Stimulated activated naive CD4-positive, alpha-beta T cell (primary cell): ENCODE measurements at regions not wholly inside any gene's neighbourhood (a gene's known extent, or its start where the extent isn't known, plus 50 kb on each side); places are given as distances from the start of the nearest gene placed in this dataset.
"Not testable (repeated sequence)": the region's sequence is repeated elsewhere in the genome, so short reads cannot be mapped to it uniquely, and the experiment has no call there.

Experiments
- DNase-seq, 6 experiments: peaks; one replicate each; lab custom pipeline; 2025; lab: John Stamatoyannopoulos, UW

DNA sequence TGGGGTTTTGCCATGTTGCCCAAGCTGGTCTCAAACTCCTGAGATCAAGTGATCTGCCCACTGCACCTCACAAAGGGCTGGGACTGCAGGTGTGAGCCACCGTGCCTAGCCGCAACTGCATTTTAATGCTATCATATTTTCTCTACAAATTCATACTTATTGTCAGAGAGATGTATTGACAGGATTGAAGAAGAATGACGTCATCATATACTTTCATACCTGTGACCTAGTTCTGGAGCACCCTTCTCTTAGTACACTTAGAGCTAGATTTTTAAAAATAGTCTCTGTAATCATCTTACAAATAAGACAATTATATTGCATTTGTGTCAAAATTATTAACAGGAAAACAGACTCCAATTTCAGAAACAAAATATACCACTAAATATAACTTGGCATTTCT, 242.8 kb upstream of the PDZRN3 start:
- no peak for DNase-seq

DNA sequence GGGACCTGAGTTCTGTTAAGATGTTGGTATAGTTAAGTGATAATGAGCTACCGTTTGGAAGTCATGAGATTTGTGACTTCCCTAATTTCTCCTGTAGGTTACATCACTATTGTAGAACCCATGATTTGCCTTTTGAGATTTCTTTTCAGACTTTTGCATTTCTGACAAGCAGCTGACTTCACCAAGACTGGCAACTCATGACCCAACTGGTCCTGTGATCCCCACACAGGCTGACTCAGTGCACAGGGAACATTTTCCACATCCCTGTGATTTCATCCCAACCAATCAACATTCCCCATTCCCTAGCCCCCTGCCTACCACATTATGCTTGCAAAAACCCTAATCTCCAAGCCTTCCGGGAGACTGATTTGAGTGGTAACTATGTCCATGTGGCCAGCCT, 242.1 kb upstream of the PDZRN3 start:
- DNase-seq = no peak

DNA sequence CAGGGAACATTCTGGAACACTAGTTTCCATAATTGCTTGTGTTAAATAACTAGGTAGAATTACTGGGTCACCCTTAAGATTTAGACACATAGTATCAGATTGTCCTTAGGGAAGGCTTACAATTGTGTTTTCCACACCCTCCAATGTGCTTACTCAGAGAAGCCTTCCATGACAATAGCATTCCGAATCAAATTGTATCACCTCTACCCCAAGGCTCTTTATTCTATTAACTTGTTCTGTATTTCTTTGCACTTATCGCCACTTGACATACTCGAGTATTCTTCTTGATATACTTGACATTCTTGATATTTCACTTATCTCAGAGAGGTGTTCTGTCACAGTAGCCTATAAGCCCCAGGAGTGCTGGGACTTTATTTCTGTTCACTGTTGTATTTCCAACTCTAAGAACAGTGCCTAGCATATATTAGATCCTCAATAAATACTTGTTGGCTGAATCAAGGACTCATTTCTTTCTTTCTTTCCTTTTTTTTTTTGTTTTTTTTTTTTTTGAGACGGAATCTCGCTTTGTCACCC, 238.9 kb upstream of the PDZRN3 start:
- no peak for DNase-seq

DNA sequence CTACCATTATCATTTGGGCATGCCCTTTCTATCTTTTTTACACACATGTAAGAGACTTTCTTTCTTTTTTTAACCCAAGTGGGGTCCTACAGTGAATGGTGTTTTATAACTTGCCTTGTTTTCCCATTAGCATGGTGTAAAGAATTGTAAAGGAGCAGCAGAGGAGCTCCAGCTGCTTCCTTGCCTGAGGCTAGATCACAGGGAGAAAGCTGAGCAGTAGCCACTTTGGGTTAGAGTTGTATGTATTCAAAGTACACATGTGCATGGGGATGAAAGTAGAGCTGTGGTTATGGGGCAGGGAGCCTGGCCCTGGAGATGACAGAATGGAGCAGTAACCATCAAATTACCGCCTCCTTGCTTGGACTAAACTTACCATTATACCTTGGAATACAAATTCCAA, 231.1 kb upstream of the PDZRN3 start:
- no peak for DNase-seq

DNA sequence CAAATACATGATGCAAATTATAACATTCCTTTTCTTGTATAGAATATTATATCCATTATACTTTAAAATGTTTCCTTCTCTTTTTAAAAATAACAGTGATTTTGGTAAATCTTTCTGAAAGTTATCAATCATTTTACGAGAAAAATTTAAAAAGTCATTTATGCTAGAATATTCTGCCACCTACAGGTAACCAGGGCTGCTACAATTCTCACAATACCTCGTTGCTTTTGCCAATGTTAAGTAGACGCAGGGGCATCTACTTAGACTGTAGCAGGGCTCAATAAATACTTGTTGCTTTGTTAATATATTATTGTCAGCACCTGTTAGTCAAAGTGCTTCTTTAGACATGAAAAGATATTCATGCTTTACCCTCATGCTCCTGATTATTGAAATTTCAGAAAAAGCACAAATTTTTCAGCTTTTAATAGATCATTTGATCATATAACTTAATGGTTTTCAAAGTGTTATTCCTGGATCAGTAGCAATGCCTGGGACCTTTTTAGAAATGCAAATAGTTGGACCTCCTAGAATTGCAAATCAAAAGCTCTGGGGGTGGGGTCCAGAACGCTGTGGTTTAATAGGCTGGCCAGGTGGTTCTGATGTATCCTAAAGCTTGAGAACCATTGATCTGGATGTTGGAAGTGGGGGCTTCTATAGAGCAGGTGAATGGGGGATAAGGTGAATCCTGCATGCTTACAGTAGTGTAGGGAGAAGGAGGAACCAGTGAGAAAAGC, 223.6 kb upstream of the PDZRN3 start:
- DNase-seq = no peak

DNA sequence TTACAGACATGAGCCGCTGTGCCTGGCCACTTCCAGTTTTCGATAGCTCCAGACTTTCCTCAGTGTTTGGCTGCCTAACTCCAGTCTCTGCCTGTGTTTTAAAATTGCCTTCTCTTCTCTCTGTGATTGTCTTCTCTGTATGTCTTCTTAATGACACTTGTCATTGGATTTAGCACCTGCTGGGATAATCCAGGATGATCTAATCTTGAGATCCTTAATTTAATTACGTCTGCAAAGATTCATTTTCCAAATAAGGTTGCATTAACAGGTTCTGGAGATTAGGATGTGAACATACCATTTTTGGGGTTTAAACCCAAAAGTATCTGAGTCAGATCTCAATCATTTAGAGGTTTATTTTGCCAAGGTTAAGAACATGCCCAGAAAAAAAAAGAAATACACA, 222.2 kb upstream of the PDZRN3 start:
- no peak for DNase-seq

DNA sequence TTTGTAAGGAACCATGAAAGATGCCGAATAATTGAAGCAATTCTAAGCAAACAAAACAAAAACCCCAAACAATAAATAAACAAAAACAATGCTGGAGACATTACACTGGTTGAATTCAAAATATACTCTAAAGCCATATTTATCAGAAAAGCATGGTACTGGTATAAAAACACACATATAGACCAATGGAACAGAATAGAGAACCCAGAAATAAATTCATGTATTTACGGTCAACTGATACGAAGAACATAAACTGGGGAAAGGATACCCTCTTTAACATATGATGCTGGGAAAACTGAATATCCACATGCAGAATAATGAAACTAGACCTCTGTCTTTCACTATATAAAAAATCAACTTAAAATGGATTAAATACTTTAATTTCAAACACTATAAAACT, 214.3 kb upstream of the PDZRN3 start:
- no peak for DNase-seq

DNA sequence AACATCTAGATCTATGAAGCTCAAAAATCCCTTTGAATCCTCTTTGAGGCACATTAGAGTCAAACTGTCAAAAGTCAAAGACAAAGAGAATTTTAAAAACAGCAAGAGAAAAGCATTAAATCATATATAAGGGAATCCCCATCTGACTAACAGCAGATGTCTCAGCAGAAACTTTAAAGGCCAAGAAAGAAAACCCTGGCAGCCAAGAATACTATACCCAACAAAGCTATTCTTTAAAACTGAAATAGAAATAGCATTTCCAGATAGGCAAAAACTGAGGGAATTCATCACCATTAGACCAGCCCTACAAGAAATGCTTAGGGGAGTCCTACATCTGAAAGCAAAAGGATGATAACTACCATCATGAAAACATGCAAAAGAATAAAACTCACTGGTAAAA, 211.2 kb upstream of the PDZRN3 start:
- DNase-seq = no peak

DNA sequence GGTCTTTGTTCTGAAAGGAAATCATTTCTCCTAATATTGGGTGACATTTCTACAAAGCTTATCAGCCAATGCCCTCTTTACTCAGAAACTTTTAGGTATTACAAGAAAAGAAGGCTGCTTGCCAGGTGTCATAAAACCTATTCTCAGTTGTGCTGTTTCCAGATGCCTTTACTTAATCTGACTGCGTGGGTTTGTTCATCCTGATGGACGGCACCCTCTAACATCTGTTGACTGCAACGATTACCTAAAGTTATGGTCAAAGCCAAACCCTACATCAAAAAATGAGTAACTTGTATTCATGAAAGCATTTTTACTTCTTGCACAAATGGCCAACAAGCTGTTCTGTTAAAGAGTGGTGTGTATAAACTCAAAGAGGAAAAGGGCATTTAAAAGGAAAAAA, 207.7 kb upstream of the PDZRN3 start:
- no peak for DNase-seq

DNA sequence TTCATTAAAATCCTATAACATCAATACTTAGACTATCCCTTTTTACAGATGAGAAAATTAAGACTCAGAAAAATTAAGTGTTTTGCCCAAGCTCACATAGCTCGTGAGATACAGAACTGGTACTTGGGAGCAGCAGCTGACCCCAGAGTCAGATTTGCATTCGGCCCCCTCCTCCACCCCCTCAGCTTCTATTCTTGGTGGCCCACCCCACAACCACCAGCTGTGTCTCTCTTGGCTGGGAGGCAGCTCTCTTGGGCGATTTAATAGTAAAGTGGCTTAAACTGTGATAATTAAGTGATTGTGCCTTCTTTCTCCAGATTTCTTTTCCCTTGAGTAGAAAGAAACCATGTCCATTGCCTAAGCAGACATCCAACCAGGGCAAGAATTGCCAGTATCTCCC, 203.6 kb upstream of the PDZRN3 start:
- no peak for DNase-seq

DNA sequence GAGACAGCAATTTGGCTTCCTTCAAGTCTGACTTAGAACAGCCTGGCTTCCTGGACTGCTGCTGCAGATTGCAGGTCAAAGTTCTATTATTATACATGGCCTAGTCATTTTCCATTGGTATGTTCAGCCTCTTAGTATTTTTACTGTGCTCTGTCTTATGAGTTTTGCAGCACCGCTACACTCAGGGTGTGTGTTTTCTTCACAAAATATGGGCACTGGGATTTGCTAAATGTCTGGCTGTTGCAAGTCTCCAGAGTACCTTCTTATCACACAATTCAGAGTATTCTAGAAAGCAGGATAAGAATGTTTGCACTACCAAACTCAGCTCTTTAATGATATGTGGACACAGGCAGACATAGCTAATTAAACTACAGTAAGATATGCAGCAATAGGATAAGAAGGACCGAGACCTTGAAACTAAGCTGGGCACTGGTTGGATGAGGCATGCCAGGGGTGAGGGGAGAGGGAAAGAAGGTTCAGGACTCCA, 203.0 kb upstream of the PDZRN3 start:
- DNase-seq = no peak

DNA sequence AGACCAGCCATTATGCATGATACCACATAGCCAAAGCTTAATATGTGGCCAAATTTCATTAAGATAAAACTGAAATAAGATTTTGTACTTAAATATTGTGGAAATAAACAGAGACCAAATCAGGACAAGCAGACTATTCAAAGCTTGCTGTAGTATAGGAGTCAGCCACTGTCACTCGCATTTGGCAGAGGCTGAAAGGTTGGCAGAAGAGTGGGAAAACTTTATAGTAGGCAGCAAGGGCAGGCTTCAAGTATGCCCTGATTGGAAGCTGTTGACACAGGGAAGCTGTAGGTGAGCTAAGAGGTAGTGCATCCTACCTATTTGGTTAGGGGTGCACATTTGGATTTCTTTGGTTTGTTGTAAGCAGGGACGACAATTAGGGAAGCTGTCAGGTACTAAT, 202.5 kb upstream of the PDZRN3 start:
- no peak for DNase-seq

DNA sequence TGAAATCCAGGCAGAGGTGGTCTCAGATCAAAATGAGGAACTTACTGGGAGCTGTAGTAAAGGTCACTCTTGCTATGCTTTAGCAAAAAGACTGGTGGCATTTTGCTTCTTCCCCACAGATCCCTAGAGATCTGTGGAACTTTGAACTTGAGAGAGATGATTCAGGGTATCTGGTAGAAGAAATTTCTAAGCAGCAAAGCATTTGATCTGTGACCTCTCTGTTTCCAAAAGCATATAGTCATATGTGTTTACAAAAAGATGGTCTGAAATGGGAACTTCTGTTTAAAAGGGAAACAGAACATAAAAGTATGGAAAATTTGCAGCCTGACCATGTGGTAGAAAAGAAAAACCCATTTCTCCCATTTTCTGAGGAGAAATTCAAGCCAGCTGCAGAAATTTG, 196.2 kb upstream of the PDZRN3 start:
- DNase-seq = not testable (repeated sequence)

DNA sequence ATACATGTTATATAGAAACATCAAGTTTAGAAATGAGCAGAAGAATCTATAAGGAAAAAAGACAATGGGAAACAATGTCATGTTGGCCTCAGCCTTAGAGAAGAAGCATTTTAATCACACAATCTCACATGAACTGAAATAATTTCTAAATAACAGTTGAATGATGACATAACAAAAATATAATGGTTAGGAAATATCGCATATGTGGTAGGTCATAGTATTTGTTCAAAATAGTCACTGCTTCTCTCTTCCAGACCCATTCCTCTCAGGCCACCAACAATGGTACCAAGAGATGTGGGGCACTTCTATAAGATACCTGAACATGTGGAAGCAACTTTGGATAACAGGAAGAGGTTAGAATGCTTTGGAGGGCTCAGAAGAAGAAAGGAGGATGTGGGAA, 195.7 kb upstream of the PDZRN3 start:
- no peak for DNase-seq

DNA sequence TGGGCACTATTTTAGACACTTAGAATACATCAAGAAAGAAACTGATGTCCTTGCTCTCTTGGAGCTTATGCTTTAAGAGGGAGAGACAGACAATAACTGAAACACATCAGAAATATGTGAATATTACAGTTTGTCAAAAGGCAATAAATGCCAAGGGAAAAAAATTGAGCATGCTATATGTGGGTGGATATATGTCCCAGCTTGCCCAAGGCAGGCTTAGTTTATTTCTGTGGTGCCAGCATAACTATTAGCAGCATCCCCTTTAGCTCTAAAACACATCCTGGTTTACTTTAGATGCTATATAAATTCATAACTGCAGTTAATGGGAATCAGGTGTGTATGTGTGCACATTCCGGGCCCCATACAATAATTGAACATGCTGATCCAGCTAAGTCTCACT, 191.2 kb upstream of the PDZRN3 start:
- DNase-seq = no peak

DNA sequence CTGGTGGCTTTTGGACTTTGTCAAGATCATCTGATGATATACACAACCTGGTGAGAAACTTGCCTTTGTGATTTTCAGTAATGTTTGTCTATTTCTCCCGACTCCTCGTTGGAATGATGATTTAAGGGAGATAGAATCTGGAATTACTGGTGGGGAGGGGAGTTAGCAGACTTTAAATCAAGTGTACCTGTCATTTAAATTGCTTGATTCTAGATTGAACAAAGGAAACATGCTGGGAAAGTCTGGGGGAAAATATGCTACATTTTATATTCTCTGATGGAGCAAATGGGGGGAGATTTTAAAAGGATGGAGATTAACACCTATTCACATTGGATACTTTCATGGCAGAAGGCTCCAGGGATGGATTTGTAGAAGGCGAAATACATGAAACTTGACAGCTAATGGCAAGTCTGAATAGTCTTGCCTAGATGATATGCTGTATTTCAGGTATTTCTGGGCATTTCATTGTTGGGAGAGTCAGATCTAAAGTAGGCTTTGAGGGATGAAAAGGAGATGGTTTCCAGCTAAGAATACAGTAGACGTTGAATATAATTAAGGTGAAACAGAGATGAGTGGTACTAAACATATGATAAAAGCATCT, 189.1 kb upstream of the PDZRN3 start:
- no peak for DNase-seq

DNA sequence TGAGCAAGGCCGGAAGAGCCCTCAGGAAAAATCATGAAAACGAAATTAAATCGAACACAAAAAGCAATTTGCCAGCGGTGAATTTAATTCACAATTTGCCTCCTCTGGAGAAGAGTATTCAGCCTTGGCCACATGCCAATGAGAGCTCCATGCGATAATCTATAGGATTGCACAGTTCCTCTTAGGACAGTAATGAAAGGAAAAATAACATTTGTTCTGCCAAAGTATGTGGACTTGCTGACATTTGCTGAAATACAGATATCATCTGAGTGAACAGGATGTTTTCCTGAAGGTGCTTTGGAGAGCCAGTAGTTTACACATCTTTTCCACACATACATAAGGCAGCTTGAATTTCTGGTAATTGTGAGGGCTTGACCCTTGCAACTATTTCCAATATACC, 188.6 kb upstream of the PDZRN3 start:
- no peak for DNase-seq

DNA sequence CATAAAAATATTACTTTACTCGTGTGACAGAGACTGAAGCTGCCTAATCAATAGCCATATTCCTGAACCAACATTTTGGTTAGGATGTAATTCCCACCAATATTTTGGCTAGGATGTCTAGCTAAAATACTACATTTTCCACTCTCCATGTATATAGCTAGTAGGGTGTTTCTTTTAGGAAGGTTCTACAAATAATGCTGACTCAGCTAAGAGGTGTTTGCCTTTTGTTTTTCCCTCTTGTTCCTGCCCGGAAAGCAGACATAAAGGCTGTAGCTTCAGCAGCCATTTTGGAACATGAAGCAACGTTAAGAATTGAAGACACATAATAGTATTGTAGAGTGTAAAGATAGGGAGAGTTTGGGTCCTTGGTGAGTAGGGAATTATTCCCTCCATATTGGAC, 187.3 kb upstream of the PDZRN3 start:
- DNase-seq = no peak

DNA sequence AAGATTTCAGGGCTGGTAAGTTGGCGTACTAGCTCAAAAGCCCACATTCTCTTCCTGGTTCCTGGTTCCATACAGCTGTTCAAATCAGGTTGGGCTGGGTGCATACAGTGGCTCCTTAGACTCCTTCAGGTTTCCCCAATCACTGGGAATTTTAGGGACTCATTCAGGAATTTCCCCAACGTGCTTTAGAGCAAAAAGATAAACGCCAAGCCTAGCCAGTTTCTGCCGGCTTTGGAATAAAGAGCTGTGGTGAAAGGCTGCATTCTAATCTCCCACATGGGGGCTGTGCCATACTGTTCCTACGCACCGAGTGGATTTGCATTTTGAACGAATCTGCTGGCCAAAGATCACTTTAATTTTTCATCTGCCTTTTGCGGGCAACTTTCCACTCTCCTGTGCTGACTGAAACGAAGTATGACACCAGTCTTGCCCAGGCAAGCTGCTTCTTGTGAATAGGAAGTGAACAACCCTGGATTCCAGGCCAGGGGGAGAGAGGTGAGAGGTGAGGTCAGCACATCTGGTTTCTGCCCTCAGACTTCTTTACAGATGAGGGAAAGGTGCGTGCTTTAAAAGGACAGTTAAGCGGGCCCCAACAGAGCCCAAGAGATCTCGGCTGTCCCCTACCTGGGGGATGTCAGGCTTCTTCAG, 184.2 kb upstream of the PDZRN3 start:
- no peak for DNase-seq

DNA sequence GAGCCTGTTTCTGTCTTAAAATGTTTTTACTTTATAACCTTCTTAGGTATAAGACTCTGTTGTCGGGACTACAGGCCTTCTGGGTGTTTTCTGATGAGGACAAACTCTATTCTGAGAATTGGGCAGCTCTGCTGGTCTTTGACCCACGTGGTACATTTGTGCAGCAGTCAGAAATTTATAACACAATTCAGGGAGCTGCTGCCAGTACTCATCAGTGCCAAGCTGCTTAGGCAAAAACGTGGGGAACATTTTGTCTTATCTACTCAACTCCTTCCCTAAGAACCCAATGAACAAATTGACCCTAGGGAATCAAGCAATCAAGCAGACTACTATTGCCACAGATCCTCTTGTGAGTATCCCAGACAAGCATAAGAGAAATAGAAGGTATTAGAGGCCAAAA, 180.7 kb upstream of the PDZRN3 start:
- DNase-seq = no peak

DNA sequence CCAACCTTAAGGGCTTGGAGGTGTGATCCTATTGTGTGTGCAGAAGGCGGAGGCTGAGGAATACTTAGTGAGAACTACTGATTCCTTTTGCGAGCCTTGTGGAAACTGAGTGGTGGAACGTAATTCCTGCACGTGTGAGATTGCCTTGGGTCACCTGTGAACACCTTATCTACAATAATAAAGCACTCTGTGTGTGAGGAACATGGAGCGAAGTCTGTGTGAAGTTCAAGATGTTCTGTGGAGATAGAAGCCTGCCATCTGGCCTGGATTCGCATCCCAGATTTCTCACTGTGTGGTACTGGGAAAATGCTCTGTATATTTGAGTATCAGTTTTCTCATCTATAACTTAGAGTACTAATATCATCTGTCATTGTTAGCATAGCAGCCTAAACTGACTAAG, 179.5 kb upstream of the PDZRN3 start:
- no peak for DNase-seq

DNA sequence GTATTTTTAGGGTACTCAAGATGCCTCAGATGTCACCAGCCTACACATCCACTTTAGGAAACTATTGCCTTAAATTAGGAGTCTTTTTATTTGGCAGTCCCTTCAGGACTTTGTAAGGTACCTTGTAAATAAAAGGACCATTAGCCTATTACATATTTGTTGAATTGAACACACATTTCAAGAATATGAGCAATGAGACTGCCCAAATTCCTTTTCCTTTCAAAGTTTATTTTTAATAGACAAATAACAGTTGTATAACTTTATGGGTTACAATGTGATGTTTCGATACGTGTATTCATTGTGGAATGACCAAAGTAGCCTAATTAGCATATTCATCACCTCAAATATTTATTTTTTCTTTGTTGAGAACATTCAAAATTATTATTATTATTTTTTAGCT, 176.7 kb upstream of the PDZRN3 start:
- no peak for DNase-seq

DNA sequence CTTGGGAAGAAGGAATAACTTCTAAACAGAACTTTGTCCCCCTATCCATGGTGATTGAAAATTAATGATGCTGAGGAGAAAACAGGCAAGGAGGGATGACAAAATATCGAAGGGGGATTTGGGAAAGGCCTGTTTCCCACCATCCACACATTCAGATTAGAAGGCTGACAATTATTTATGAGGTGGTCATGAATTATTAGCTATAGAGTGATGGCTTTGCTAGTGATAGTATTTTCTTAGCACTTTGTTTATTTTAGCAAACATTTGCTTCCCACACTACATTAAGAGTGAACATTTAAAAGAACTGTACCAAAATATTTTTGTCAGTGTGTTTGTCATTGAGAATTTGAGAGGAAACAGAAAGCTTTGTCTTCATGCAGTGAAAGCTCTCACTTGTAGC, 172.6 kb upstream of the PDZRN3 start:
- no peak for DNase-seq
